ENCODE measurements at regions not wholly inside any gene's neighbourhood (a gene's known extent, or its start where the extent isn't known, plus 50 kb on each side); places are given as distances from the start of the nearest gene placed in this dataset.

DNA sequence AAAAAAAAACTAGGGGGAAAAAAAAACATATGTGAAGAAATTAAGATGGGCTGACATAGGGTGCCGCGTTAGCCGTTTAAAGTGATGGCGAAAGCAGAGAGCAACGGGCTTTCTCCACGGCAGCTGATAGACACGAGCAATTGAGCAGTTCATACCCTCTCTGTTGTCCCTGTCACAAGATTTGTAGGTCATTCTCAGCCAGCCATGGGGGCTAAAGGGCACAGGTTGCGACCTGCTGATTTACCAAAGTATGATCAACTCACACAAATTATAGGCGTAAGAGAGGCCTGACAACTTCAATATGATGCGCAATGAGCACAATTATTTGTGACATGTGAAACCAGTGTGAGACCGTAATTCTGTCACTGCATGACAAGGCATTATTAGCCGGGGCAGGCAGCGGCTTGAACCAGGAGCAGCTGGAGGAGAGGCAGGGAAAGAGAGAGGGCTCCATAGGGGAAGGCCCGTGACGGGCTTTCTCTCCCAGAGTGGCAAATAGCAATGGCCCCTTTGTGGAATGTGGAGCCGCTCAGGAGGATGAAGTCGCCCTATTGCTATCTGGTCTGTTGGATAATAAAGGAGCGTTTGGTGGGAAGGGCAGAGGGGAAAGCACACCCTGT, 195.1 kb upstream of the HABP2 start:
- no peak for DNase-seq (ENCODE audit: low read depth)
- in situ Hi-C loops (cut with HindIII; ENCODE audit: low sequenced_read_pairs): no loop called here
- no peak overlapping the region for H3K4me3 ChIP-seq (ENCODE audit: low read depth, low read length)
- no peak for TF ChIP-seq CTCF (IDR thresholded peaks at IDR 0.05; ENCODE audit: low read depth, low read length, missing control alignments)

GRCh38 chr10:113359655-113360054, 193.2 kb upstream of the HABP2 start:
- no peak for TF ChIP-seq CTCF (IDR thresholded peaks at IDR 0.05; ENCODE audit: low read depth, low read length, missing control alignments)
- in situ Hi-C loops (cut with HindIII; ENCODE audit: low sequenced_read_pairs): no loop called here
- no peak for DNase-seq (ENCODE audit: low read depth)
- no peak overlapping the region for H3K4me3 ChIP-seq (ENCODE audit: low read depth, low read length)

DNA sequence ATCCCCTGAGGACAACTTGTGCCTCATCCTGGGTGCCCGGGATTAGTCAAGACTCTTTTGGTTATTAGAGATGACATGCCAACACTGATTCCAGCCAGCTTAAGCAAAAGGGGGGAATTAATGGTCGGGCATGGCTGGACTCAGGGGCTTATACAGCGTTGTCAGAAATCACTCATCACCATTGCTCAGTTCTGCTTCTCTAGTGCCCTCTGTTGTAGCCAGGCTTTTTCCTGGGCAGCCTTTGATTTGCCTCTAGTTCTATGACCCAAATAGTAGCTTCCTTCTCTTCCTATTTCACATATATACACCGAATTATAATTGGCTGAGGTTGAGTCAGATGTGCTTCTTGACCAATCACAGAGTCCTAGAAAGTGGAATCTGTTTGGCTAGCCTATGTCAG, 192.0 kb upstream of the HABP2 start:
- no peak overlapping the region for H3K4me3 ChIP-seq (ENCODE audit: low read depth, low read length)
- DNase-seq (ENCODE audit: low read depth): no peak
- no peak for TF ChIP-seq CTCF (IDR thresholded peaks at IDR 0.05; ENCODE audit: low read depth, low read length, missing control alignments)
- in situ Hi-C loops (cut with HindIII; ENCODE audit: low sequenced_read_pairs): no loop called here

DNA sequence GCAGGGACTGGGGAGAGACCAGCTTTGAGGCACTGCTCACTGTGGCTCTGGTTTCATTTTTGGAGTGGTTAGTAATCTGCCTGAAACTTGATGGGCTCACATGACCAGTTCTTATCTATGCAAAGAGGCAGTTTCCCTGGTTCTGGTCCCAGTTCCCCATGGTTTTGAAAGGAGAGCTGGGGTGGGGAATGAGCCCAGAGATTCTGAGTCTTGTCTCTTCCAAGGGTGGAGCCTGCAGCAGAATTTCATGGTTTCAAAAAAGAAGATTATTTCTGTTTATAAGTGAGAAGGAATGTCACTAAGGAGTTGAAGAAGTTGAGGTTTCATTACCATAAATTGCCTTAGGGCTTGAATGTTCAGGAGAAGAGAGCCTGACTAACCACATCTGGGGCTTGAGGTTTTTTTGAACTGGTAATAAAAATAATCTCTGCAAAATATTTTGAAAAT, 190.2 kb upstream of the HABP2 start:
- H3K4me3 ChIP-seq (ENCODE audit: low read depth, low read length): no peak overlapping the region
- no peak for TF ChIP-seq CTCF (IDR thresholded peaks at IDR 0.05; ENCODE audit: low read depth, low read length, missing control alignments)
- peak; percentile 42 for DNase-seq (ENCODE audit: low read depth)
- in situ Hi-C loops (cut with HindIII; ENCODE audit: low sequenced_read_pairs): no loop called here

- no peak overlapping the region for H3K4me3 ChIP-seq (ENCODE audit: low read depth, low read length)
- TF ChIP-seq CTCF (IDR thresholded peaks at IDR 0.05; ENCODE audit: low read depth, low read length, missing control alignments): no peak
- DNase-seq (ENCODE audit: low read depth): no peak
- in situ Hi-C loops (cut with HindIII; ENCODE audit: low sequenced_read_pairs): no loop called here
These were observed 188.6 kb upstream of the HABP2 start for GRCh38 chr10:113364227-113364626.

DNA sequence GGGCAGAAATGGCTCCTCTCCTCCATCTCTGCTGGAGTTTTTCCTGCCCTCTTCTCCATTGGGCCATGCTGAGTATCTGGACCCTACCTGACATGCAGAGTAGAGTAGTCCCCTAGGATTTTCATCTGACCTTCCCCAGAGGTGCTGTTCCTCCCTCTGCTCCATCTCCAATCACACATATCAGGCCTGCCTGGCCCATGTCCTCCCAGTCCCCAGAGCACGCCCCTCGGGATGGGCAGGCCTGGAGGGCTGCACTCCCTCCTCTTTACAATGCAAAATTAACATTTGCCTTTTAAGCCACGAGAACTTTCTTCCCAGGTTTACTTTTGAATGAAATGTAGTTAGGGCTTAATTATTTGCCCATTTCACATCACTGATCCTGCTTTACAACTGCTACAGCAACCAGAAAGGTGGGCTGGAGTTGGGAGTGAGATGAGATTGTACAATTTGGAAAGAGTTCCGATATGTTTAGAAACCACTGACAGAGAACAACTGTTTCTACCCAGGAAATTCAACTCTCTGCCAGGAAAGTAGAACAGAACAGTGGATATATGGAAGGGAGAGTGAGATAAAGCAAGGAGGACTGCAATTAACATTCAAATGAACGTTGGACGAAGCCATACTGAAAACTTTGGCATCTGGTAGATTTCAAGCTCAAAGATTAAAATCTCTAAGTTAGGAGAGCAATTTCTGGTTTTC, 184.0 kb upstream of the HABP2 start:
- in situ Hi-C loops (cut with HindIII; ENCODE audit: low sequenced_read_pairs): no loop called here
- no peak overlapping the region for H3K4me3 ChIP-seq (ENCODE audit: low read depth, low read length)
- no peak for DNase-seq (ENCODE audit: low read depth)
- TF ChIP-seq CTCF (IDR thresholded peaks at IDR 0.05; ENCODE audit: low read depth, low read length, missing control alignments): no peak

Data from astrocyte of the cerebellum (primary cell).